Kidney tubule cell (primary cell): ENCODE measurements at regions not wholly inside any gene's neighbourhood (a gene's known extent, or its start where the extent isn't known, plus 50 kb on each side); places are given as distances from the start of the nearest gene placed in this dataset.
"Not testable (repeated sequence)": the region's sequence is repeated elsewhere in the genome, so short reads cannot be mapped to it uniquely, and the experiment has no call there.

Source experiments
- DNase-seq: peaks from one replicate; pipeline ENCODE4 v3.0.0-alpha.2; 2018; ENCODE audit warnings: low spot score

DNA sequence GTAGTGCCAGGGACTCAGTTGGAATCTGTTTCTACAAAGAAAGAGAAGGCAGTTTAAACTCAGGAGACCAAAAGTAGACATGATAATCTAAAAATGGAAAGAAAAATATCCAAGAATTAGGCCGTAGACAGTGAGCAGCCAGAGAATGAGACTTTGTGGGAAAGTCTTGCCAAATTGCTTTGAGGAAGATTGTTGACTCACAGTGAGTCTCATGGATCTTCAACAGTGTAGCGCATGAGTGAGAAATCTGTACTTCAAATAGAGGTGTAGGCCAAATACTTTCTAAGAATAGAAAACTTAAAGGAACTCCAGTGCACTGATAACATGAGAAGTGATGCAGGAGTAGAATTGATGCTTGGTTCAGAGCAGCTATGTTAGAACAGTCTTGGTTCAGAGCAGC lies 284.5 kb downstream of the HTR1B start:
- peak; percentile 17 for DNase-seq

DNA sequence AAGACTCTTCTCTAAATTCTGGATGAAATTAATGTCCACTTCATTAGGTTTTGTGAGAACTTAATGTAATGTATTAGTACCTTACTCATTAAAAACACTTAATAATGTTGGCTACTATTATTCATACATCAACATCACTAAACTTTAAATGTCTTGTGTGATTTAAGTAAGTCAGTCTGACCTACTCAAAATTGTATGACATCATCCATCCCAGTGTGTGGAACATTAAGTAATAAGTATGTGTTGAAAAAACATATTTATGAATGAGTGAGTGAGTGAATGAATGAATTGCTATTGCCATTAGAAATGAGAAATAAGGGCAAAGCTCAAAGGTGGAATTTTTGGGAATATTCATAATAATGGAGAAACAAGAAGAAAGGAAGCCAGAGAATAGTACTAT lies 285.8 kb downstream of the HTR1B start:
- no peak for DNase-seq

DNA sequence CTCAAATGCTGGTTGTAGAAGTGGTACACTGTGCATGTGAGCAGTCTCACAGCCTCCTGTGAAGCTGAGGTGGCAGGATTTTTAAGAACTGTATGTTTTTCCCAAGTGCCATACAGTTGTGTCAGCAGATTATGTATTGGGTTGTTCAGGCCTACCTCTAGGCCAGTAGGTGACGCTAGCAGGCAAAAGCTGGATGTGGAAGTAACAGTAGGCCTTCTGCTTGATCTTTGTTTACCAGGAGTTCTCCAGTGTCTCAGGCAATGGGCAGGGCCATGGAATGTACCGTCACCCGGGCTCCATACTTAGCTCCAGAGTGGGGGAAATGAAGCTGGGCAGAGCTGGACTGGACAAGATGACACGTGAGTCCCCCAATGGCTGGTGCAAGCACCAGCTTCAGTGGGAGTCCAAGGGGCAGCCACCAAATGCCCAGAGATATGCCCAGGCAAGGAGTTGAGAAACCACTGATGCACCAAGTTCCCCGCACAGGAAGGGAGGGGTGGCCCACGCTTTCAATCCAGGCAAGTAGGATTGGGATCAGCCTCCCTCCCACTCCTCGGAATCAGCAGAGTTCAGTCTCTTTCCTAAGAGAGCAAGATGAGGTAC lies 289.7 kb downstream of the HTR1B start:
- no peak for DNase-seq

DNA sequence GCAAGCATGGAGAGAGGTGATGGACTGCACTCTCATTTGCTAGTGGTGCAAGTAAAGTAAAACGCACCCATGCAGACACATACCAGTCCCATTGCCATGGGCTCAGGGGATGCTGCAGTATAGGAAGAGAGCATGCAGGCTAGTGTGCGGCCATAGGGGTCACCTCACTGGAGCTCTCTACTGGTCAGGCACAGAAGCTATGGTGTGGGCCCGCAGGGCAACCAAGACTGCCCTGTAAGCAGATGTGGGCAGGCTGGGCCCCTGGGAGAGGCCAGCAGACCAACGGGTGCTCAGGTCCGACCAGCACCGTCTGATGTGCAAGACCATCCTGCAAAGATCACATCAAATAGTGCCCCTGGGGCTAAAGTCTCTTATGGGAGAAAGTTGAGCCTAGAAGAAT lies 290.7 kb downstream of the HTR1B start:
- no peak for DNase-seq

DNA sequence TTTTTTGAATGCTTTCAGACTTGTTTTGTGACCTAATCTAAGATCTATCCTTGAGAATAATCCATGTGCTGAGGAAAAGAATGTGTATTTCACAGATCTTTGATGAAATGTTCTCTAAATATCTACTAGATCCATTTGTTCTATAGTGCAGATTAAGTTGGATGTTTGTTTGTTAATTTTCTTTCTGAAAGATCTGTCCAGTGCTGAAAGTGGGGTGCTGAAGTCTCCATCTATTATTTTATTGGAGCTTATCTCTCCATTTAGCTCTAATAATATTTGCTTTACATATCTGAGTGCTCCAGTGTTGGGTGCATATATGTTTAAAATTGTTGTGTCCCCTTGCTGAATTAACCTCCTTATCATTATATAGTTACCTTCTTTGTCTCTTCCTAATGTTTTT lies 303.6 kb downstream of the HTR1B start:
- no peak for DNase-seq

DNA sequence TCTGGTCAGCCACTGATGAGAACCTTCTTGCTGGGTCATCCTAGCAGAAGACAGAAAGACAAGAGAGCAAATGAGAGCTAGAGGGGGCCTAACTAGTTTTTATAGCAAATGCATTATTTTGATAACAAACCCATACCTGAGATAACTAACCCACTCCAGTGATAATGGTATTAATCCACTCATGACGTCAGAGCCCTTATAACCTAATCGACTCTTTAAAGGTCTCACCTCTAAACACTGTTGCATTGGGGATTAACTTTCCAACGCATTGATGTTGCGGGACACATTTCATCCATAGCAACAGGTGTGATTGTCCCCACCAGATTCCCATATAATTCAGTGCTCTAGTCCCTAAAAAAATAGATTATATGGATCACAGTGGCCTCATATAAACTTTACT lies 312.1 kb downstream of the HTR1B start:
- DNase-seq: no peak

DNA sequence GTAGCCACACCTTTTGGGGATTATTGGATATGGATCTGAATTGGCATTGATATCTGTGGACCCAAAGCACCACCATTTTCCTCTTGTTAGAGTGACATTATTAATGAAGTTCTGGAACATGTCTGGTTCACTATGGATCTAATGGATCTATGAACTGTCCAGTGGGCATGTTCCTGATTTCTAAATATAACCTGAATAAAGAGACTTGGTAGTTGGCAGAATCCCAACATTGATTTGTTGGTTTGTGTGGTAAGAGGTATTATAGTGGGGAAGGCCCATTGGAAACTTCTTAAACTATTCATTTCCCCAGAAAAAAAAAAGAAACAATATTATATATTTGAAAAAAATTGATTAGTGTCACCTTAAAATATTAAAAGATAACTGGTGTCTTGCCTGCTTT lies 312.6 kb downstream of the HTR1B start:
- DNase-seq: no peak

DNA sequence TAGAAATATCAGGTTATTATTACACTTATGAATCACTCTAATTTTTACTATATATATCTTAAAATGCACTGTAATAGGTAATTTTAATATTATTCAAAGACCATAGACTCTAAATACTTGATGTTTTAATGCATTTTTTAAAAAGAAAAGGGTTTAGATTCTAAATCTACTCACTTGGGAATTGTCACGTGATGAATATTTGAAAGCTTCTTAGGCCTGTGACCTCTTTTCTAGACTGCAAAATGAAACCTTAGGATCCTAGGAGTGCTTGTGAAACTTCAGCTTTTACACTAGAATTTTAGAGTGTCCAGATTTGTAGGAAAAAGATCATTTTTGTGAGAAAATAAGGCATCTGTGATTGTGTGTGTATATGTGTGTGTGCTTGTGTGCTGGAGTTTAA lies 318.0 kb downstream of the HTR1B start:
- DNase-seq: no peak

DNA sequence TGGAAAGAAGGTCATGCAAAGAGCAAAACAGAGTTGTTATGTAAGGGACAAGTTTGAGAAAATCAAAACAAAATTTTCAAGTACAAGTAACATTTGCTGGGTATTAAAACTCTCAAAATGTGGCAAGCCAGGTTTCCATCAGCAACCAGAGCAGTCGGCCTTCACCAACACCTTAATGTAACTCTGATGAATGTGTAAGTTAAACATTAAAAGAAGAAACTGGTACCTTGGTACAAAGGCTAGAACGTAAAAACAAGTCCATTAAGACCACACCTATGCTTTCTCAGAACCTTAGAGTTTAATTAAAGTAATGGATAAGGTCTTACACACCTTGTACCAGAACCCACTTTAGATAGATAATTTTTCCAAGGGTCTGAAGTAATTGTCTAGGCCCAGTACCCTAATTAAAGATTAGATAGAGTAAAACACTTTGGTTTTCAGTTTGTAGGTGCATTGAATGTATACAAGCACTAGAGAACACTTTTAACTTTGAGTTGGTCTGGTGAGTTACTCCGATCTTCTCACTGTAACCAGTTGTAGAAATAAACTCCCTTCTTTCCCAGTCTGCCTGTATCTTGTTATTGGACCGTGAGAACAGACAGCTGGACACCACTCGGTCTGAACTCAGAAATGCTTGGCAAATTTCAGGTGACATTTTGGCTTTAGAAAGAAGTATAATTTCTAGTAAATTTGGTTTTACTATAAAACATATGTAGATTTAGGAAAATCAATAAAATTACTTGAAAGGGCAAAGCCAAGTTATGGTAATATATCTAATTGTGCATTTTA lies 319.4 kb downstream of the HTR1B start:
- no peak for DNase-seq

DNA sequence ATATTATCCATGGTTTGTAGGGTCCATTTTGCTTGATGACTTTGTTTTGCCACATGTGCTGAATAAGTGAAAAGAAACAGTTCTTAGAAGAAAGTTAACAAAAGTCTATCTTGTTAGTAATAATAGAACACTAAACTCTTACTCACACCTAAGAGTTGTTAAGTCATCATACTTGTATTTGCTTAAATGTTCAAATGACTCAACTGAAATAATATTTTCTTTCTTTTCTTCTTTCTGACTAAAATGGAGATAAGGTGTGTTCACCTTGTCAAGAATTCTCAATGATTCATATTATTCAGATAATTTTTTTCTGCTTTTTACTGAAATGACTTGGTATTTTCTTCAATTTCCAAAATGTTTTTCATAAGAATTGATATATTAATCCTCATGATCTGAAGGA lies 327.2 kb downstream of the HTR1B start:
- peak; percentile 43 for DNase-seq

DNA sequence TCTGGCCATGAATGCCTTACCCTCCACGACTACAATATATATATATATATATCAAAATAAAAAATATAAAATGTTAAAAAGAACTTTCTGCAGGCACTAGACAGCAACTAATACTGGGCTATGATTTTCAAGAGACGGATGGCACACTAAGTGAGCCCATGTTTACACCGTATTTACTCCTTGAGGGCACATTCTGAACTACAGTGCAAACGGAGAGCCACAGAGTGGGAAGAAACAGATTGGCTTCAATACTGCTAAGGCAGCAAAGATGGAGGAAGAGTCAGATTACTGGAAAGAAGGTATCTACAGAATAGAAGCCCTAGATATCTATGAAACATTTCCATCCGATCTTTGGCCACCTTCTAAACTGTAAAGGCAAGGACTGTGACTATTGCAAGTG lies 330.3 kb downstream of the HTR1B start:
- DNase-seq: no peak

DNA sequence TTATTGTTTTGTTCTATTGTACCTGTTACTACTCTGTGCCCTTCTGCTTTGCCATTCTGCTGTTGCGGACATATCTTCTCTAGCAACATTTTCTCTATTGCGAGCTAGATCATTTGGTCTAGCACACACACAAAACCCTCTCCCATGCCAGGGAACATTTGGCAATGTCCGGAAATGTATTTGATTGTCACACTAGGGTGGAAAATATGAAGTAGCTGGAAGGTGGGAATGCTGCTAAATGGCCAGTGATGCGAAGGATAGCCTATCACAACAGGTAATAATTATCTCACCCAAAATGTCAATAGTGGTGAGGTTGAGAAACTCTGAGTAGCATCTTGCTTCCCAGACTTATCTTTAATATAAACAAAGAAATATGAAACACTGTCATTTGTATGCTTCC lies 331.9 kb downstream of the HTR1B start:
- no peak for DNase-seq

DNA sequence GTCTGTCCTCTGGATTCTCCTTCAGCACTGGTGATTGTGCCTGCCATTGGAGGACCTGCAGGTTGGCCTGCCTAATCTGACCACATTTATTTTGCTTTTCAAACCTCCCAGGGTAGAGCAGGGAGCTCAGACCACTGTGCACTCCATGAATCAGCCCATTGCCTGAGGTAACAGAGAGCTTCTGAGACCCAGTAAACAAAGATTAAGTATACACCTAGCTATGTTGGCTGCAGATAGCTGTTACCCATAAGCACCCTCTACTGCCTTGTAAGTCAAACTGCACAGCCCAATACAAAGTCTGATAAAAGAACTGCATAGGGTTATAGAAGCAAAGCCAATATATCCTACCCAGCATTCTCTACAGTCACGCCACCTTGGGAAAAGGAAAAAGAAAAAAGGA lies 338.7 kb downstream of the HTR1B start:
- DNase-seq: peak; percentile 4

DNA sequence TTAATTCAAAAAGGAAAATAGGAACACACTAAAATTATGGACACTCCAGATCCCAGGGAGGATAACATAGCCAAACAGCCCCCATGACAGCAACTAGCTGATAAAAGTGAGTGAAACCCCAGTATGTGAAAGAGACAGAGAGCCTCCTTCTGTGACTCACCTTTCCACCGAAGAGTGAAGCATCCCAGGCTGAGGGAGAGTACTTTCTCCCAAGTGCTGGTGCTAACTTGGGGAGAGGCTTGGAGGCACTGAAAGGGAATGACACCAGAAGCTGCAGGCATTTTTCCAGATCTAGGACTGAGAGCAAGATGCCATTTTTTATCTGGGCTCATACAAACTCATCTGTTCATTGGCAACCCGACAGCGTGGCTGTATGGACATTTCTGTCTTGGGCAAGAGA lies 339.8 kb downstream of the HTR1B start:
- no peak for DNase-seq

DNA sequence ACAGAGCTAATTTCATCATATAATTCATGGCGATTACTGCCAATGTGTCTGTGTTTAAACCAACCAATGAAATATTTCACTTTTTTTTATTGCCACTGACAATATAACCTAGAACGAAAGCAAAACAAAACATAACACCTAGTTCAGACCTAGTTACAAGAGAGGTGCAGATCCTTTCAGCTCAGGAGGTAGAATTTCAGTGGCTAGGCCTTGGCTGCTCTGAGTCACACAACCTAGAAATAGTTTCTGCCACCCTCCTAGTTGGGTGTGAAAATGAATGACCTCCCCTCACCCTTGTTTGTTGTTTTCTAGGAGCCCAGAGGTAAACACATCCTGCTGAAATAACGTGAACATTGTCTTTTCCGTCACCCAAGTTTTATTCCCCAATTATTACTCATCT lies 356.3 kb downstream of the HTR1B start:
- DNase-seq: no peak

DNA sequence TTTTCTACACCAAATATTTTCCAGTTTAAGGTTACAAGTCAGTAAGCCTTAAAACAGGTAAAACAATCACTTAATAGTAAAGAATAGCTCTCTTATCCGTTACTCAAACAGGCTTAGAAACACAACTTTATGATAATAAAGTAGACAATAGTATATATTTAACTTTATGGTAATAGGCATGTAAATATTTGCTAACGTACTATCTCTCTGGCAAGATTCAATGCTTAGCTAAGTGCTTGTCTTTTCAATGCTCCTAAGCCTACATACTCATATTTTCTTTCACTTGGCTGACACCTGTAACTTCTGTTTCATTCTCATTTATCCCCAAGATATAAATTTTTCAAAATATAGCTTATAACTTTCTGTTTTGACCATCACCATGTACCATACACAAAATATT lies 358.2 kb downstream of the HTR1B start:
- DNase-seq: no peak

DNA sequence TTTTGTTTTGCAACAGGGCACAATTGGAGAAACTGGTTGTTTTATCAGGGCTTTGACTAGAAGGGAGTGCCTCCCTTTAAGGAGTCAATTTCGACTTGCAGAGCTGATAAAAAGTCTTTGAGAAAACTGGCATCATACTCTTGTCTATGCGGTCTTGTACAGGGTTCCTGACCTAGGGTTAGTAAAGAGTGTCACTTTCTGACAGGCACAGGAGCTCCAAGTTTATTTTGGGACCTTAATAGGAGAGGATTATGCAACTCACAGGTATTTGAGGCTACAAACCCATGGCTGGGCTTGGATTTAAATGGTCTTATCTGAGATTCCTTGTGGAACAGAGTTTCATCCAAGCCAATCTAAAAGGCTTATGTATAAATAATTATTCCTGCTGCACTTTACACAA lies 365.4 kb downstream of the HTR1B start:
- no peak for DNase-seq

DNA sequence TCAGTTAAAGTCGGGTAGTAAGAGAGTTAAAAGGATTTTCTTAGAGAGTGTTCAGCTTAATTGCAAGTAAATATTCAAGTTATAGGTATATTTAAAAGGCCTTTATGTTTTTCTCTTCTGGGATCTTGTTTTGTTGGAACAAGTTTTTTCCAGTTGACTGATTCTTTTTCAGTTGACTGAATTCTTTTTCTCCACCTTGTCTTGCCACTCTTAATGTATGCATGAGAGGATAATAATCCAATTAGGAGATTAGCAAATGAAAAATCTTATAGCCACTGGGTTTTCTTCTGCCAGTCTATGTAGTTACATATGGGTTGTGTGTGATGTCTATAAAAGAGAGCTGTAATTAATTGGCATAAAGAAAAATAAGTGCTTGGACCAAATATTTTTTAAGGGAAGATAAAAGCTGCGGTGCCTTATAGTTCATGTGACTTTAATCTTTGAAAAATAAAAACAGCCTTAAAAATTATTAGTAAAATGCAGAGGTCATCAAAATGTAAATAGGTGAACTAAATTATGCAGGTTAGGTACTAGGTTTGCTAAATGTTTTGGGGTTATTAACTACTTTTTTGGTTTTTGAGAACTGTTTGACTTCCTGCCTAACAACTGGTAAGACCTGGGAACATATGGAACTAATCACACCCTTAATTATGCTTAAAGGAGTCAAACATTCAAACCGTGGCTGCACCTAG lies 367.2 kb downstream of the HTR1B start:
- no peak for DNase-seq

DNA sequence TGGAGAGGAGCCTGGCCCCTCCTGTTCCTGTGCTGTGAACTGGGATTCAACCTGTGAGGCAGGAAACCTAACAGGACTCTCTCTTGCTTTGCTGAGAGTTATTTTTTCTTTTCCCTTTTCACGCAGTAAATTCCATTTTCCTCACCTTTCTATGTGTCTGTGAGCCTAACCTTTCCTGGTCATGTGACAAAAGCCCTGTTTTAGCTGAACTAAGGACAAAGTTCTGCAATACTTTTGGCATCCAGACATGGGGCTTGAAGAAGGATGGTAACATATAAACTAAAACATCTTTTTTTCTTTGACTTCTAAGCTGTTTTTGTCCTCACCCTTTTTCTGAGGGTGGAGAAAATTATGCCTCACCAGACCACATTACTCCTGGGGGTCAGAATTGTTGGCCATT lies 368.5 kb downstream of the HTR1B start:
- no peak for DNase-seq

DNA sequence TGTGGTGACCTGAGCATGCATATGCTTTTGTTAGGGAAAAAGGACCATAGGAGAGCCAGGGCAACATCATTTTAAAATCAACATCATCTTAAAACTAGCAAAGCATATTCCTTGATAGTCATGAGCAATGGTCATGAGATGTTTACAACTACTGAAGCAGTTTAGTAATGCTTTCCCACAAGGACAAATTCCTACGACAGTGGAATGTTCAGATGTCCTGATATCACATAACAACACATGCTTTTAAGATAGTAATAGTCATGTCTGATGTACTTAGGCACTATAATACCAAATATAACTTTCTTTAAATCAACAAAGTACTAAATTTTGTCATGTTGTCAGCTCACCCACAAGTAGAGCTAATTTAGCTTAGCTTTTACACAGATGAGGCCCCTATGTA lies 370.3 kb downstream of the HTR1B start:
- DNase-seq: no peak

DNA sequence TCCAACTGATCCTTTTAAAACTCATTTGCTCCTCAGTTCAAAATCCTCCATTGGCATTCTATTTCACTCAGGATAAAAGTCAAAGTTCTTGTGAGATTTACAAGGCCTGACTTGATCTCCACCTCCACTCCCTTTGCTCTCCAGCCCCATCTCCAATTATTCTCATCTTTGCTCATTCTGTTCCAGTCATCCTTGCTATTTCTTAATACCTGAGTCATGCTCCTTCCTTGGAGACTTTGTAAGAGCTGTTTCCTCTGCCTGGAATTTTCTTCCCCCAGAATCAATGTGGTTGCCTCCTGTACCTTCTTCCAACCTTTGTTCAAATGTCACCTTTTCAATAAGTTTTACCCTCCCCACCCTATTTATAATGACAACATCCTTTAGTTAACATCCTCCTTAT lies 373.5 kb downstream of the HTR1B start:
- DNase-seq: peak; percentile 1

DNA sequence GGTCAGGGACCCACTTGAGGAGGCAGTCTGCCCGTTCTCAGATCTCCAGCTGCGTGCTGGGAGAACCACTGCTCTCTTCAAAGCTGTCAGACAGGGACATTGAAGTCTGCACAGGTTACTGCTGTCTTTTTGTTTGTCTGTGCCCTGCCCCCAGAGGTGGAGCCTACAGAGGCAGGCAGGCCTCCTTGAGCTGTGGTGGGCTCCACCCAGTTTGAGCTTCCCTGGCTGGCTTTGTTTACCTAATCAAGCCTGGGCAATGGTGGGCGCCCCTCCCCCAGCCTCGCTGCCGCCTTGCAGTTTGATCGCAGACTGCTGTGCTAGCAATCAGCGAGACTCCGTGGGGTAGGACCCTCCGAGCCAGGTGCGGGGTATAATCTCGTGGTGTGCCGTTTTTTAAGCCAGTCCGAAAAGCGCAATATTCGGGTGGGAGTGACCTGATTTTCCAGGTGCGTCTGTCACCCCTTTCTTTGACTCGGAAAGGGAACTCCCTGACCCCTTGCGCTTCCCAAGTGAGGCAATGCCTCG lies 375.4 kb downstream of the HTR1B start:
- DNase-seq: not testable (repeated sequence)

DNA sequence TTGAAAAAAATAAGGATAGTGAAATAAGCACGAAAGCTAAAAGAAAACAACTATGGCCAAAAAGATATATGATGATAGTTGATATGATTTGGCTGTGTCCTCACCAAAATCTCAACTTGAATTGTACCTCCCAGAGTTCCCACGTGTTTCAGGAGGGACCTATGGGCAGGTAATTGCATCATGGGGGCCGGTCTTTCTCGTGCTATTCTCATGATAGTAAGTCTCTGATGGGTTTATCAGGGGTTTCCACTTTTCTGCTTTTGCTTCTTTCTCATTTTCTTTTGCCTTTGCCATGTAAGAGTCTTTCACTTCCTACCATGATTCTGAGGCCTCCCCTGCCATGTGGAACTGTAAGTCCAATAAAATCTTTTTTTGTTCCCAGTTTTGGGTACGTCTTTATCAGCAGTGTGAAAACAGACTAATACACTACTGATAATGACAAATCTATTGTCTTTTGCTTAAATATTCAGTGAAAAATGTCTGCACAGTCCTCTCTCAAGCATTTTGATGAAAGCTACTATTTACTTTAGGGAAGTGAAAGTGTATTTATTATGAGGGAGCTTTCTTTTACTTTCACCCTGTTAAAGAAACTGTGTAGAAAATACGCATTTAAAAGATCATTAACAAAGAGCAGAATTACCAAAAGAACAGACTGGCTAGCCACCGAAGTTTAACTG lies 389.1 kb downstream of the HTR1B start:
- no peak for DNase-seq
